ENCODE measurements at regions not wholly inside any gene's neighbourhood (a gene's known extent, or its start where the extent isn't known, plus 50 kb on each side); places are given as distances from the start of the nearest gene placed in this dataset.

GRCh38 chr3:86176445-86176784, 814.5 kb downstream of the VGLL3 start:
- TF ChIP-seq CTCF (IDR thresholded peaks at IDR 0.05 in 8 of 11, conservative IDR thresholded peaks at IDR 0.05 in 3 of 11), result no peak
- no peak for TF ChIP-seq POLR2AphosphoS5 (IDR thresholded peaks at IDR 0.05)
- no peak for TF ChIP-seq POLR2A (IDR thresholded peaks at IDR 0.05)
- Histone ChIP-seq H3K27ac (no peak overlapping the region), H3K4me1 (no peaks in the 10 kb centered on the region), H3K9me3 (no peaks in the 10 kb centered on the region), H3K4me3 (no peak overlapping the region), H3K27me3 (replicated peaks in 1 of 7) (no peaks in the 10 kb centered on the region), H3K36me3 (no peaks in the 10 kb centered on the region)
- intact Hi-C loops (cut with DNase I; ENCODE audit: low total_unique reads), result no loop called here
- WGBS, 5 donors, result 86 to 91% (median 90%) methylated on average over 3 of the region's 3 CpGs
- no peak for DNase-seq

DNA sequence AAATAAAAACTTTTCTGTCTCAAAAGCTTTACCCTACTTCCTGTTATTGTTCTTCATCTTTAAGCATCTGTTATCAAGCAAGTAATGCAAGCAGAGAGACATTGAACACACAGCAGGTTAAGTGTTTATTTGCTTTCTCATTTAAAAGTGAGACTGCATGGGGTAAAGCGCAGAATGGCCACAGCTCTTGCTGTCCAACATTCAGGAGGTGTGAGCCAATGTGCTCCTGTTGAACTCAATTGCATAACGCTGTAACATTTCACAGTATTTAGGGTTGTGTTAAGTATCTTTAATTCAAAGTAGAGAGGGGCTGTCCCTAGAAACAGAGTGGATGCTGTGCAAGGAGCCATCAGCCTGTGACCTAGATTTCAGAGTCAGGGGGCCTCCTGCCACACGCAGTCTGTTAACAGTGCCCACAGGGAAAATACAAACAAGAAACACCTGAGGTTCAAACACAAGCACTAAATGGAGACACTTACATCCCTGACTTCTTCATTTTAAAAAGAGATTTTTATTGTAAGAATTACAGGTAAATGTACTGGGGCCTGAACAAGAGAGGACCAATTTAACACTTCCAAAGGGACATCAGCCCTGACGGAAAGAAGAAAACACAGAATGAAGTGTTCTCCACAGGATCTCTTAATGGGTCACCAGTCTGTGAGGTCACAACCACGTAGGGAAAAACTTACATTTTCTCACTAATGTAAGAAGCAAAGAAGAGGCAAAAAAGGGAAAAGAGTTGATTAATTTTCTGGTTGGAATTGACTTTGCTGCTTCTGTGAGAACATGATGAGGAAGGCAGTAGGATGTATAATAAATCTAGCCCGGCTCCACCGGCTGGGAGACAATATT, 815.1 kb downstream of the VGLL3 start:
- intact Hi-C loops (cut with DNase I; ENCODE audit: low total_unique reads), result no loop called here
- WGBS, 5 donors, result 81 to 89% (median 84%) methylated on average over 7 of the region's 7 CpGs
- no peaks in the 10 kb centered on the region for H3K36me3 ChIP-seq

GRCh38 chr3:86175051-86175536, 815.9 kb downstream of the VGLL3 start:
- Histone ChIP-seq H3K4me1 (no peaks in the 10 kb centered on the region), H3K27me3 (replicated peaks in 1 of 7) (no peaks in the 10 kb centered on the region), H3K27ac (no peak overlapping the region), H3K36me3 (no peaks in the 10 kb centered on the region), H3K4me3 (no peak overlapping the region), H3K9me3 (peaks cover 0 to 4% (median 0%) of the 10 kb centered on the region in 8 donors)
- TF ChIP-seq POLR2A (IDR thresholded peaks at IDR 0.05), result no peak
- TF ChIP-seq CTCF (IDR thresholded peaks at IDR 0.05 in 8 of 11, conservative IDR thresholded peaks at IDR 0.05 in 3 of 11), result no peak
- no peak for TF ChIP-seq POLR2AphosphoS5 (IDR thresholded peaks at IDR 0.05)
- no peak for DNase-seq
- intact Hi-C loops (cut with DNase I; ENCODE audit: low total_unique reads), result no loop called here
- 51 to 68% (median 60%) methylated on average over 3 of the region's 3 CpGs for WGBS, 5 donors

More for the DNA sequence above, 815.1 kb downstream of the VGLL3 start:
- Histone ChIP-seq H3K4me1 (no peaks in the 10 kb centered on the region), H3K4me3 (no peak overlapping the region), H3K27me3 (replicated peaks in 1 of 7) (no peaks in the 10 kb centered on the region), H3K27ac (no peak overlapping the region), H3K9me3 (peaks cover 0 to 1% (median 0%) of the 10 kb centered on the region in 8 donors)
- DNase-seq, result no peak
- TF ChIP-seq POLR2A (IDR thresholded peaks at IDR 0.05) (no peak), POLR2AphosphoS5 (IDR thresholded peaks at IDR 0.05) (no peak), CTCF (IDR thresholded peaks at IDR 0.05 in 8 of 11, conservative IDR thresholded peaks at IDR 0.05 in 3 of 11) (no peak)

- Histone ChIP-seq H3K4me3 (no peak overlapping the region), H3K9me3 (peaks cover 0 to 4% (median 0%) of the 10 kb centered on the region in 8 donors), H3K27ac (no peak overlapping the region), H3K36me3 (no peaks in the 10 kb centered on the region), H3K27me3 (replicated peaks in 1 of 7) (no peaks in the 10 kb centered on the region), H3K4me1 (no peaks in the 10 kb centered on the region)
- TF ChIP-seq CTCF (IDR thresholded peaks at IDR 0.05 in 8 of 11, conservative IDR thresholded peaks at IDR 0.05 in 3 of 11) (no peak), POLR2A (IDR thresholded peaks at IDR 0.05) (no peak), POLR2AphosphoS5 (IDR thresholded peaks at IDR 0.05) (no peak)
- intact Hi-C loops (cut with DNase I; ENCODE audit: low total_unique reads), result no loop called here
- WGBS, 5 donors, result 69 to 84% (median 79%) methylated on average over 3 of the region's 3 CpGs
- DNase-seq, result no peak
Measured at GRCh38 chr3:86173401-86173800, 817.5 kb downstream of the VGLL3 start.
